SK-N-SH (cell line): ENCODE measurements at regions not wholly inside any gene's neighbourhood (a gene's known extent, or its start where the extent isn't known, plus 50 kb on each side); places are given as distances from the start of the nearest gene placed in this dataset.

ENCODE experiments used
- CHD2 ChIP-seq: fragments of 150-350 bp; IDR thresholded peaks from 2 replicates; pipeline ENCODE4 v1.6.1; 2018; ENCODE audit warnings: low read length; ENCODE audit not compliant: partially characterized antibody
- CTCF ChIP-seq: fragments of 200-600 bp; sonication (generic); IDR thresholded peaks from 2 replicates; pipeline ENCODE4 v1.6.1; 2017; ENCODE audit warnings: antibody characterized with exemption, mild to moderate bottlenecking, moderate library complexity
- EP300 ChIP-seq, 2 experiments: IDR thresholded peaks; 2 replicates each; pipeline versions ENCODE4 v1.4.0 to v1.6.1; 2012; ENCODE audit warnings: borderline replicate concordance in 1 of 2, low read depth in 1 of 2, low read length in 1 of 2
- MAX ChIP-seq: IDR thresholded peaks from 2 replicates; pipeline ENCODE4 v1.4.0; 2012; ENCODE audit warnings: low read depth
- MEF2A ChIP-seq: IDR thresholded peaks from 2 replicates; pipeline ENCODE4 v1.4.0; 2012; ENCODE audit warnings: low read depth, borderline replicate concordance
- NRF1 ChIP-seq: IDR thresholded peaks from 2 replicates; pipeline ENCODE4 v1.6.1; 2012; ENCODE audit warnings: low read depth, mild to moderate bottlenecking, low read length
- RAD21 ChIP-seq: IDR thresholded peaks from 2 replicates; pipeline ENCODE4 v1.6.1; 2012; ENCODE audit warnings: mild to moderate bottlenecking, low read length
- RCOR1 ChIP-seq: fragments of 150-350 bp; IDR thresholded peaks from 2 replicates; pipeline ENCODE4 v1.6.1; 2017; ENCODE audit warnings: antibody characterized with exemption, low read length
- REST ChIP-seq: IDR thresholded peaks from 2 replicates; pipeline ENCODE4 v1.6.1; 2012; ENCODE audit warnings: mild to moderate bottlenecking, low read depth, low read length, moderate library complexity
- RXRA ChIP-seq: IDR thresholded peaks from 2 replicates; pipeline ENCODE4 v1.4.0; 2012; ENCODE audit warnings: low read depth, mild to moderate bottlenecking, borderline replicate concordance
- SIN3A ChIP-seq: IDR thresholded peaks from 2 replicates; pipeline ENCODE4 v1.6.1; 2012; ENCODE audit warnings: low read depth, mild to moderate bottlenecking, low read length, moderate library complexity, borderline replicate concordance
- TEAD4 ChIP-seq: IDR thresholded peaks from 2 replicates; pipeline ENCODE4 v1.4.0; 2012; ENCODE audit warnings: mild to moderate bottlenecking, borderline replicate concordance; ENCODE audit not compliant: insufficient read depth
- YY1 ChIP-seq: IDR thresholded peaks from 2 replicates; pipeline ENCODE4 v1.4.0; 2012; ENCODE audit warnings: low read depth, mild to moderate bottlenecking

GRCh38 chr5:113965225-113965624 lies 396.6 kb upstream of the KCNN2 start:
- no peak for TF ChIP-seq CTCF
- no peak for TF ChIP-seq CHD2
- no peak for TF ChIP-seq EP300 (IDR thresholded peaks at IDR 0.05; ENCODE audit: borderline replicate concordance in 1 of 2, low read depth in 1 of 2, low read length in 1 of 2)
- TF ChIP-seq TEAD4: no peak
- TF ChIP-seq RCOR1: no peak
- TF ChIP-seq MEF2A: no peak
- TF ChIP-seq RXRA: no peak
- TF ChIP-seq NRF1: no peak
- TF ChIP-seq YY1: no peak
- TF ChIP-seq SIN3A: no peak
- TF ChIP-seq RAD21: no peak
- no peak for TF ChIP-seq MAX
- TF ChIP-seq REST: no peak
